K562 (cell line): ENCODE measurements at regions not wholly inside any gene's neighbourhood (a gene's known extent, or its start where the extent isn't known, plus 50 kb on each side); places are given as distances from the start of the nearest gene placed in this dataset.

Source experiments
- ATAC-seq: fragments of 200-7000 bp; cut with Tn5 transposase; 3 replicates; pipeline ENCODE4 v1.9.1; 2020; ENCODE audit warnings: moderate library complexity
- BruUV-seq: library from RNA; stranded (reverse); fragments of 400-500 nt; replicated peaks from 2 replicates; lab custom pipeline; 2021; lab: Mats Ljungman, UMichigan
- CTCF ChIA-PET: fragments of 300-600 bp; formaldehyde crosslinking; extraction: SDS; loops from one replicate; lab custom pipeline; 2021; ENCODE audit warnings: low intra/inter-chr PET ratio; lab: Yijun Ruan, JAX
- POLR2A ChIA-PET: fragments of 300-600, 350-650 bp; sonication (Branson Sonifier 250); formaldehyde crosslinking; extraction: SDS; loops from one replicate; lab custom pipeline; 2021; ENCODE audit warnings: antibody characterized with exemption, inconsistent platforms; lab: Yijun Ruan, JAX
- DNase-seq, 4 experiments: peaks; one replicate each; pipeline versions ENCODE4 v3.0.0 to v3.0.0-alpha.2; 2011 to 2018; ENCODE audit warnings: low spot score in 3 of 4, mixed read lengths in 3 of 4; ENCODE audit errors: extremely low read depth in 1 of 4
- FAIRE-seq: peaks from 2 replicates; lab custom pipeline; 2011; peaks lifted over from hg19 to GRCh38; lab: Jason Lieb, UNC
- H2AFZ ChIP-seq: 2 replicates; pipeline ENCODE4 v1.6.0; 2011; ENCODE audit warnings: low read depth, low read length, control low read depth, inconsistent platforms
- H3K27ac ChIP-seq: fragments of 200-600 bp; 3 replicates; pipeline ENCODE4 v1.8.0; 2011; ENCODE audit warnings: low read depth, mild to moderate bottlenecking, control low read depth, inconsistent platforms, low read length, moderate library complexity, mixed read lengths; ENCODE audit errors: extremely low read depth
- H3K27me3 ChIP-seq, 2 experiments: fragments of 300-600 bp in 1 of 2; 2 replicates in 1 of 2; 3 replicates in 1 of 2; pipeline versions ENCODE4 v1.6.0 to v1.8.0; 2011; ENCODE audit warnings: inconsistent platforms in 2 of 2, low read length in 2 of 2, mild to moderate bottlenecking in 1 of 2, mixed read lengths in 1 of 2, moderate library complexity in 1 of 2; ENCODE audit not compliant: control insufficient read depth in 2 of 2, insufficient read depth in 2 of 2
- H3K36me3 ChIP-seq: fragments of 300-600 bp; 3 replicates; pipeline ENCODE4 v1.8.0; 2011; ENCODE audit warnings: mild to moderate bottlenecking, low read length, inconsistent platforms; ENCODE audit not compliant: control insufficient read depth, insufficient read depth
- H3K4me1 ChIP-seq, 2 experiments: fragments of 200-600 bp in 1 of 2; replicated peaks in 1 of 2; 2 replicates in 1 of 2; 3 replicates in 1 of 2; pipeline versions ENCODE4 v1.5.1 to v1.8.0; 2011; ENCODE audit warnings: inconsistent platforms in 2 of 2, low read length in 2 of 2, mild to moderate bottlenecking in 1 of 2, mixed read lengths in 1 of 2, moderate library complexity in 1 of 2; ENCODE audit not compliant: control insufficient read depth in 2 of 2, insufficient read depth in 2 of 2
- H3K4me2 ChIP-seq: 2 replicates; pipeline ENCODE4 v1.6.1; 2011; ENCODE audit warnings: low read length, control low read depth, inconsistent platforms, mixed read lengths; ENCODE audit not compliant: insufficient read depth
- H3K4me3 ChIP-seq: fragments of 200-600 bp; sonication (generic), shearing (Covaris generic); 2 replicates; pipeline ENCODE4 v1.5.1; 2016; ENCODE audit warnings: control low read depth, inconsistent platforms
- H3K79me2 ChIP-seq: fragments of 200-600 bp; 3 replicates; pipeline ENCODE4 v1.8.0; 2011; ENCODE audit warnings: low read length, inconsistent platforms; ENCODE audit not compliant: control insufficient read depth, insufficient read depth
- H3K9ac ChIP-seq, 2 experiments: 2 replicates each; pipeline versions ENCODE4 v1.6.0 to v1.6.1; 2011; ENCODE audit warnings: low read depth in 2 of 2, low read length in 2 of 2, control low read depth in 1 of 2, inconsistent platforms in 1 of 2, mild to moderate bottlenecking in 1 of 2, mixed read lengths in 1 of 2; ENCODE audit not compliant: insufficient read depth in 1 of 2
- H3K9me1 ChIP-seq: one replicate; pipeline ENCODE4 v1.6.0; 2011; ENCODE audit warnings: inconsistent platforms, mild to moderate bottlenecking, low read length, moderate library complexity; ENCODE audit not compliant: control insufficient read depth, insufficient read depth
- H3K9me3 ChIP-seq: replicated peaks from 2 replicates; pipeline ENCODE4 v1.5.1; 2011; ENCODE audit warnings: low read depth, low read length, inconsistent platforms; ENCODE audit not compliant: control insufficient read depth, insufficient read depth
- H4K20me1 ChIP-seq: replicated peaks from 2 replicates; pipeline ENCODE4 v1.6.1; 2011; ENCODE audit warnings: low read length, inconsistent platforms, mixed read lengths; ENCODE audit not compliant: control insufficient read depth, insufficient read depth
- CBFA2T2 ChIP-seq: fragments of 450-650 bp; conservative IDR thresholded peaks from 2 replicates; pipeline ENCODE4 v1.6.1; 2017; ENCODE audit warnings: mild to moderate bottlenecking
- ELF4 ChIP-seq: fragments of 450-650 bp; formaldehyde crosslinking; IDR thresholded peaks from 2 replicates; pipeline ENCODE4 v1.4.0; 2022; ENCODE audit warnings: missing genetic modification characterization
- EWSR1 ChIP-seq: fragments of 450-650 bp; IDR thresholded peaks from 2 replicates; pipeline ENCODE4 v1.6.1; 2018; ENCODE audit warnings: borderline replicate concordance, mild to moderate bottlenecking, low read depth, moderate library complexity; ENCODE audit not compliant: partially characterized antibody
- HOMEZ ChIP-seq: fragments of 250-450 bp; sonication (Bioruptor Pico); IDR thresholded peaks from 2 replicates; pipeline ENCODE4 v1.4.0; 2020; ENCODE audit warnings: mild to moderate bottlenecking, moderate library complexity
- MNT ChIP-seq, 2 experiments: fragments of 450-650 bp; conservative IDR thresholded peaks; 2 replicates each; pipeline ENCODE4 v1.6.1; 2017; ENCODE audit warnings: mild to moderate bottlenecking in 2 of 2, moderate library complexity in 2 of 2
- RNF2 ChIP-seq: sonication (generic); IDR thresholded peaks from 2 replicates; pipeline ENCODE4 v1.6.1; 2016
- SP2 ChIP-seq: IDR thresholded peaks from 2 replicates; pipeline ENCODE4 v1.6.1; 2011; ENCODE audit warnings: mild to moderate bottlenecking, low read depth, low read length, moderate library complexity; ENCODE audit not compliant: poor library complexity, severe bottlenecking; ENCODE audit errors: extremely low read depth
- ZNF232 ChIP-seq: sonication (generic); formaldehyde crosslinking; IDR thresholded peaks from 2 replicates; pipeline ENCODE4 v1.8.0; 2022; ENCODE audit warnings: mild to moderate bottlenecking, missing genetic modification reagents
- ZNF584 ChIP-seq: fragments of 200-800 bp; sonication (Bioruptor generic); IDR thresholded peaks from 2 replicates; pipeline ENCODE4 v1.6.1; 2016; ENCODE audit warnings: low read depth, mild to moderate bottlenecking, missing genetic modification characterization, missing compliant biosample characterization
- WGBS: fragments of 100-300 bp; shearing (Covaris generic); methylation state at CpG from one replicate; pipeline ENCODE4 v1.1.6; 2016; ENCODE audit warnings: low coverage, mixed read lengths; ENCODE audit not compliant: insufficient coverage; ENCODE audit errors: missing lambda C conversion rate; 5-methylcytosine and 5-hydroxymethylcytosine counted together
- in situ Hi-C: fragments of 300-500 bp; cut with MboI; formaldehyde crosslinking; loops from 4 replicates; pipeline ENCODE4 v1.15.0; 2018; ENCODE audit warnings: inconsistent platforms, mixed read lengths
- intact Hi-C: fragments of 100-400 bp; cut with micrococcal nuclease; formaldehyde crosslinking; loops from 2 replicates; pipeline ENCODE4 v1.14.2; 2022
- TF ChIP-seq, protein P1 (sequence below), 2 experiments: IDR thresholded peaks in 1 of 2; conservative IDR thresholded peaks in 1 of 2; 2 replicates each; pipeline ENCODE4 v1.6.1; 2016; ENCODE audit warnings: low read depth in 2 of 2, mild to moderate bottlenecking in 1 of 2, missing compliant biosample characterization in 1 of 2, missing genetic modification characterization in 1 of 2, moderate library complexity in 1 of 2
- TF ChIP-seq, protein P2 (sequence below): fragments of 450-650 bp; formaldehyde crosslinking; IDR thresholded peaks from 2 replicates; pipeline ENCODE4 v1.4.0; 2020; ENCODE audit warnings: mild to moderate bottlenecking, moderate library complexity
- TF ChIP-seq, protein P3 (sequence below): fragments of 450-650 bp; formaldehyde crosslinking; IDR thresholded peaks from 2 replicates; pipeline ENCODE4 v1.4.0; 2022; ENCODE audit warnings: missing genetic modification characterization

DNA sequence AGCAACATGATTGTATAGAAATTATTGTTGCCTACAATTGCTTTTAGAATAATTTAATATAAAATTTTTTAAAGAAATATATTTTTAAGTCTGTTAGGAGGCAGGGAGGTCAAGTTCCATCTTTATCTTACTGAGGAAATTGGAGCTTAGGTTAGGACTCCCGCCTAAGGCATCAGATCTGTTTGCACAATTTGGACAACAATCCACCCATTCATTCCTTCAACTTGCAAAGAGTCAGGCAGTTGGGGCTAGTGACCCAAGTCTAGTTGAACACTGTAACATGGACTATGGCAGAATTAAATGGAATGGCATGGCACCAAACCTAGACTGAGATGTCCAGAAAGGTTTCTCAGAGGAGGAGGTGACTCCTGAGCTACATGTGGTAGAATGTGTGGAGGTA is 149.4 kb upstream of the SETMAR start:
- no peaks in the 10 kb centered on the region for H3K9me1 ChIP-seq
- CTCF ChIA-PET: no interaction called here
- no peak overlapping the region for H2AFZ ChIP-seq
- POLR2A ChIA-PET: interaction anchor here (0.8 to 1.8 kb wide), 2 partner anchors 10 to 137 kb away, joined by 3 to 4 read pairs; no protein-coding TSS in a partner anchor
- DNase-seq: no peak
- H3K9me3 ChIP-seq: no peaks in the 10 kb centered on the region
- intact Hi-C loops: no loop called here
- in situ Hi-C loops: no loop called here
- no peak overlapping the region for H3K4me2 ChIP-seq
- no peak overlapping the region for H3K4me3 ChIP-seq
- H3K9ac ChIP-seq: no peak overlapping the region
- BruUV-seq: no TSS peak
- H3K36me3 ChIP-seq: no peaks in the 10 kb centered on the region
- no peaks in the 10 kb centered on the region for H3K4me1 ChIP-seq
- H3K27ac ChIP-seq: no peak overlapping the region
- WGBS: 0% methylated on average over 1 of the region's 1 CpG
- no peaks in the 10 kb centered on the region for H3K27me3 ChIP-seq
- no peaks in the 10 kb centered on the region for H4K20me1 ChIP-seq
- no peaks in the 10 kb centered on the region for H3K79me2 ChIP-seq
- FAIRE-seq: no peak
- no peak for ATAC-seq
- TF ChIP-seq, protein P1, sequence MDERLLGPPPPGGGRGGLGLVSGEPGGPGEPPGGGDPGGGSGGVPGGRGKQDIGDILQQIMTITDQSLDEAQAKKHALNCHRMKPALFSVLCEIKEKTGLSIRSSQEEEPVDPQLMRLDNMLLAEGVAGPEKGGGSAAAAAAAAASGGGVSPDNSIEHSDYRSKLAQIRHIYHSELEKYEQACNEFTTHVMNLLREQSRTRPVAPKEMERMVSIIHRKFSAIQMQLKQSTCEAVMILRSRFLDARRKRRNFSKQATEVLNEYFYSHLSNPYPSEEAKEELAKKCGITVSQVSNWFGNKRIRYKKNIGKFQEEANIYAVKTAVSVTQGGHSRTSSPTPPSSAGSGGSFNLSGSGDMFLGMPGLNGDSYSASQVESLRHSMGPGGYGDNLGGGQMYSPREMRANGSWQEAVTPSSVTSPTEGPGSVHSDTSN (CRISPR knock-in tag; IDR thresholded peaks at IDR 0.05; ENCODE audit: low read depth): no peak
- TF ChIP-seq, protein P1 (tag; conservative IDR thresholded peaks at IDR 0.05; ENCODE audit: low read depth): no peak
- TF ChIP-seq ZNF584: no peak
- no peak for TF ChIP-seq SP2
- TF ChIP-seq, protein P2, sequence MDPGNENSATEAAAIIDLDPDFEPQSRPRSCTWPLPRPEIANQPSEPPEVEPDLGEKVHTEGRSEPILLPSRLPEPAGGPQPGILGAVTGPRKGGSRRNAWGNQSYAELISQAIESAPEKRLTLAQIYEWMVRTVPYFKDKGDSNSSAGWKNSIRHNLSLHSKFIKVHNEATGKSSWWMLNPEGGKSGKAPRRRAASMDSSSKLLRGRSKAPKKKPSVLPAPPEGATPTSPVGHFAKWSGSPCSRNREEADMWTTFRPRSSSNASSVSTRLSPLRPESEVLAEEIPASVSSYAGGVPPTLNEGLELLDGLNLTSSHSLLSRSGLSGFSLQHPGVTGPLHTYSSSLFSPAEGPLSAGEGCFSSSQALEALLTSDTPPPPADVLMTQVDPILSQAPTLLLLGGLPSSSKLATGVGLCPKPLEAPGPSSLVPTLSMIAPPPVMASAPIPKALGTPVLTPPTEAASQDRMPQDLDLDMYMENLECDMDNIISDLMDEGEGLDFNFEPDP (CRISPR knock-in tag): no peak
- no peak for TF ChIP-seq ZNF232
- no peak for TF ChIP-seq EWSR1
- TF ChIP-seq RNF2: no peak
- TF ChIP-seq, protein P3, sequence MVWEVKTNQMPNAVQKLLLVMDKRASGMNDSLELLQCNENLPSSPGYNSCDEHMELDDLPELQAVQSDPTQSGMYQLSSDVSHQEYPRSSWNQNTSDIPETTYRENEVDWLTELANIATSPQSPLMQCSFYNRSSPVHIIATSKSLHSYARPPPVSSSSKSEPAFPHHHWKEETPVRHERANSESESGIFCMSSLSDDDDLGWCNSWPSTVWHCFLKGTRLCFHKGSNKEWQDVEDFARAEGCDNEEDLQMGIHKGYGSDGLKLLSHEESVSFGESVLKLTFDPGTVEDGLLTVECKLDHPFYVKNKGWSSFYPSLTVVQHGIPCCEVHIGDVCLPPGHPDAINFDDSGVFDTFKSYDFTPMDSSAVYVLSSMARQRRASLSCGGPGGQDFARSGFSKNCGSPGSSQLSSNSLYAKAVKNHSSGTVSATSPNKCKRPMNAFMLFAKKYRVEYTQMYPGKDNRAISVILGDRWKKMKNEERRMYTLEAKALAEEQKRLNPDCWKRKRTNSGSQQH (CRISPR knock-in tag): no peak
- no peak for TF ChIP-seq HOMEZ (CRISPR knock-in tag)
- no peak for TF ChIP-seq MNT (conservative IDR thresholded peaks at IDR 0.05)
- TF ChIP-seq ELF4 (CRISPR knock-in tag): no peak
- no peak for TF ChIP-seq CBFA2T2
